Stimulated activated CD4-positive, alpha-beta T cell treated with anti-CD3 and anti-CD28 coated beads, Interleukin-15, amount 100 ng/mL, for 24 hours (primary cell): ENCODE measurements at regions not wholly inside any gene's neighbourhood (a gene's known extent, or its start where the extent isn't known, plus 50 kb on each side); places are given as distances from the start of the nearest gene placed in this dataset.

Source experiments
- DNase-seq: peaks from one replicate; pipeline ENCODE4 v3.0.0-alpha.2; 2020

DNA sequence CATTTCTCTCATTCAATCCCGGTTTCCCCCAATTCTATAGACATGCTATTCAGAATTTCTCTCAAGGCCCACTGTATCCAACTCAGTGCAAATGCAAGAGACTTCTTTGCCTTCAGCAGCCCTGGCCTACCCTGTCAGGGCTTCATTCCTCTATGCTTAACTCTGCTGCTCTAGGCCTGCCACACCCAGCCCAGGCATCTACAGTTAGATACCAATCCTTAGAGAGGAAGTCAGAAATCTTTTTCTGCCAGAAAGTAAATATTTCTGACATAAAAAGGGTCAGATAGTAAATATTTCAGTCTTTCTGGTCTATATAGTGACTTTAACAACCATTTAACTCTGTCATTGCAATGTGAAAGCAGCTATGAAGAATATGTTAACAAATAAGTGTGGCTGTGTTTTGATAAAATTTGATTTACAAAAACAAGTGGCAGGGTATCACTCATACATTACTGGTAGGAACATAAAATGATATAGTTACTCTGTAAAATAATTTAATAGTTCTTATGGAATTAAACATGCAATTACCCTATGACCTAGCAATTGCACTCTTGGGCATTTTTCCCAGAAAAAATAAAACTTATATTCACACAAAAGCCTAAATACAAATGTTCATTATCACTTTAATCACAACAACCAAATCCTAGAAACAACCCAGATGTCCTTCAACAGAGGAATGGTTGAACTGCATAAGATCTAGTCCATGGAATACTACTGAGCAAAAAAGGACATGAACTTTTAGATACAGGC is 942.0 kb downstream of the SQOR start:
- no peak for DNase-seq

DNA sequence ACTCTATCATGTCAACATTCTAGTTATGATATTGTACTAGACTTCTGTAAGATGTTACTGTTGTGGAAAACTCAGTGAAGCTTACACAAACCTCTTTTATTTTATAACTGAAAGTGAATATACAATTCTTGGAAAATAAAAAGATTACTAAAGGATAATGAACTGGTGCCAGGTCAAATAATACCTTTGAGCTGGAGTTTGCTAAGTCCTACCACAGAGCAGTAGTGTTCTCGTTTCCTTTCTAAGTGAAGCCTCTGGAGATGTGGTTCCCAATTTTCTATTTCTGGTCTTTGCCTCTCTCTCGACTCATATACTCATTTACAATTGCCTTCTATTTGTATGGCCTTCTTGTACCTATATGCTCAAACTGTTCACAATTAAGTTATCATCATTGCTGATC is 942.9 kb downstream of the SQOR start:
- DNase-seq: no peak

DNA sequence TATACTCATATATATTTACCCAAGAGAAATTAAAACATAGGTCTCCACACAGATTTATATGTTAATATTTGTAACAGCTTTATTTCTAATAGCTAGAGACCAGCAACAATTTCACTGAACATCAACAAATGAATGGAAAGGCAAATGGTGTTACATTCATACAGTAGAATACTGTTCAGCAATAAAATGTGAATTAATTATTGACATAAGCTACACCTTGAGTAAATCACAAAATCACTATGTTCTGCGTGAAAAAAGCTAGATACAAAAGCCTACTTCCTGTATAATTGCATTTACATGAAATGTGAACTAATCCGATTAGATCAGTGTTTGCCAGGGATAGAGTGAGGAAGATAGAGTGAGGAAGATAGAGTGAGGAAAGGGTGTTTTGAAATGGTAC is 945.7 kb downstream of the SQOR start:
- DNase-seq: no peak

DNA sequence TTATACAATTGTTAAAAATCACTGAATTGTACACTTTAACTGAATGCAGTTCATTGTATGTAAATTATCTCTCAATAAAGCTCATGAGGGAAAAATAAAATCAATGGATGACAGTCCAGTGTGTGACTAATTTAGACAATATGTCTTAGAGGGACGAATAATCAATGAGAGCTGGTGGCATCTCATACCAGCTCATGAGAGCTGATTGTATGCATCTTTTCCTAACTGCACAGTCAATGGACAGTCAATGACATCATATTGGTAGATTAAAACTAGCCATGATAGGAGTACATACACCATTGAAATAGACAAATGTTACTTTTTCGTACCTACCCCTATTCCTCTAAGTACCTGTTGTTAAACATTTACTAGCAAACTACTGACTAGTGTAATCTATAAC is 946.1 kb downstream of the SQOR start:
- no peak for DNase-seq

DNA sequence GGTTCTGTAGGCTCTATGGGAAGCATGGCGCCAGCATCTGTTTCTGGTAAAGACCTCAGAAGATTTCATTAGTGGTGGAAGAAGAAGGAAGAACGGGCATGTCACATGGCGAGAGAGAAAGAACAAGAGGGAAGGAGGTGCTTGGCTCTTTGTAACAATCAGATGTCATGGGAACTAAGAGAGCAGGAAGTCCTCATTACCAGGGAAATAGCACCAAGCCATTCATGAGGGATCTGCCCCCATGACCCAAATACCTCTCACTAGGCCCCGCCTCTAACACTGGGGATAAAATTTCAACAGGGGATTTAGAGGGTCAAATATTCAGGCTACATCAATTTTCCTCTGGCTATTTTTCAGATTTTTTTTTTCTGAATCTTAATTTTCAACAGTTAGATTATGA is 954.3 kb downstream of the SQOR start:
- no peak for DNase-seq

DNA sequence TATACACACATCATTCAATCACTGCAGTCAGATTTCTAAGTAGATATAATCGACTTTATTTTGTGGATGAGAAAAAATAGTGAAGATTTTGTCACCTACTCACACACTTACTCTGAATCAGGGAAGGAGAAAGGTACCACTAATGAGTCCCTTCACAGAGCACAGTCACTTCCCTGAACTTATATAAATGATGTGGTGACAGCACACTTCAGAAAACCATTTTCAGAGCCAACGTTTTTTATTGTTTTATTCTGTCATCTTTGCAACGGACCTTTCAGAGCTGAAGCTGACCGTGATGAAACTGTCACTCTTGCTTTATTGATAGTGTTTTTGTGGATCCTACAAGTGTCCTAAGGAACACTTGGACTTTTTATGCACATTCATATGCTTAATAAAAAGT is 956.6 kb downstream of the SQOR start:
- no peak for DNase-seq

DNA sequence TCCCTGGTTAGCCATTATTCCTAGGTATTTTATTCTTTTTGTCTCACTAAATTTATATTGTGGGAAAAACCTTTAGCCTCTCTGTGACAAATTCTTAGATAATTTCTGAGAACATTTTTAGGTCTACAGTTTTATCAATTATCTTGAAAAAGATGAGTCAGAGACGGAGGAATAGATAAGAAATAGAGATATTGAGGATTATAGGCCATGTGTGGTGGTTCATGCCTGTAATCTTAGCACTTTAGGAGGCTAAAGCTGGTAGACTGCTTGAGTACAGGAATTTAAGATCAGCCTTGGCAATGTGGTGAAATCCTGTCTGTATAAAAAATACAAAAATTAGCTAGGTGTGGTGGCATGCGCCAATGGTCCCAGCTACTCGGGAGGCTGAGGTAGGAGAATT is 960.2 kb downstream of the SQOR start:
- no peak for DNase-seq

DNA sequence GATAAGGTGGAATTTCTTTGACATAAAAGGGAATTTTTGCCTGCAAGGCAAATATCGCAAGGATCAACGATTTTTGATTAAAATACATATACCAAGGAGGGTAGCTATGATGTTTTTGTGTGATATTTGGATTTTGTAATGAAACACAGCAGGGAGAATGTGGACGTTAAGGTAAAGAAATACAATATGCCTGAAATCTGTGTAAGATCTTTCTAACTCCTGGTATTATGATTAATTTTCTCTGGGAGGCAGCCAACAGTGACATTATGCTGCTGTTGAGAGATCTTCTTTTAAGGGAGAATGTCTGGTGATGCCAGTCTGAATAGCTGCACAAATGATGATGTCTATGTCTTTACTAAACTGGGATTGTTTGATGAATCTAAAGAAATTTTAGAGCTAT is 972.2 kb downstream of the SQOR start:
- DNase-seq: no peak

DNA sequence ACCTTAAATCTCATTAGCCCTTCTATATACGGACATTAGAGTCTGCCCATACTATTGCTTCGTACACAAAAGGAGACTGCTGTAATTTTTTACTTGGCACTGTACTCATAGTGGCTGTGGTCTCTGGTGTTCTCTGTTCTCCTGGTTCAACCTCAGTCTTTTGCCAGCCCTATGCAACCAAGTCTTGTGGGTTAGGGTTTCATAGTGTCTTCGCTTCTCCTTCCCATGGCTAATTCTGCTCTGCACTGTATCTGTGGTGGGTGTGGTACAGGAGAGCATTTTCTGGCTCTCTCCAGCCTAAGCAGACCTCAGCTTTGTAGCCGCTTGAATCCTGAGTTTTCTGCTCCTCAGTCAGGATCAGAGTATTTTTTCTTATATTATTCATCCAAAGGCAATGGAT is 981.2 kb downstream of the SQOR start:
- no peak for DNase-seq

DNA sequence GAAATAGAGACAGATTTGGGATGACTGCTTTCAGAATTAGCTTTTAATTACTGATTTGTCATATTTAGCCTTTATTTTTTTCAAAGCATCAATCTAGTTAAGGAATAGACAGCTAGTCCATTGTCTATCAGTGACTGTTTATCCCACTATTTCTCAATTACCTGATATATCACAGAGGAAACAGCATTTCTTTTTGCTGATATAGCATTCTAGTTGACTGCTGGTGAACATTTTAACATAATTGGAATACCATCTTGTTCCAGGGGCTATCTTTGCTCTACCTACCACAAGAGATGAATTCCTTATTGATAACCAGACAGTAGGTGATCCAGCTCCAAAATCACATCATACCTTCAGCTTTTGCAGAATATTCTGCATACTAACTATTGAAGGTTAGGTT is 982.7 kb downstream of the SQOR start:
- no peak for DNase-seq

DNA sequence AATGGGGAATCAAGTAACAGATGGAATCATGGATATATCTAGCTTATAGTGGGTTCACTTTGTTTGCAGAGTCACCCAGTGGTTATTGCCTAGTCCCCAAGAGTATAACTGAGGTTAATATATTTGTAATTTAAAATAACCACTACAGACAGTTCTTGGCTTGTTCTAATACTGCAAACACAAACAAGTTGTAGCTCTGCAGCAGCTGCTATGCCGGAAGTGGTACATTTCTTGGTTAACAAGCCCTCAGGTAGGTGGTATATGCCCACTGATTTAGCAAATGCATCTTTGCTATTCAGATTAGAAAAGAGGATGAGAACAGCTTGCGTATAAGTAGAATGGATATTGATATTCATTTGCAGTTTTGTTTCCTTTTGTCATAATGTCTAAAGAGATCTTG is 984.2 kb downstream of the SQOR start:
- no peak for DNase-seq

DNA sequence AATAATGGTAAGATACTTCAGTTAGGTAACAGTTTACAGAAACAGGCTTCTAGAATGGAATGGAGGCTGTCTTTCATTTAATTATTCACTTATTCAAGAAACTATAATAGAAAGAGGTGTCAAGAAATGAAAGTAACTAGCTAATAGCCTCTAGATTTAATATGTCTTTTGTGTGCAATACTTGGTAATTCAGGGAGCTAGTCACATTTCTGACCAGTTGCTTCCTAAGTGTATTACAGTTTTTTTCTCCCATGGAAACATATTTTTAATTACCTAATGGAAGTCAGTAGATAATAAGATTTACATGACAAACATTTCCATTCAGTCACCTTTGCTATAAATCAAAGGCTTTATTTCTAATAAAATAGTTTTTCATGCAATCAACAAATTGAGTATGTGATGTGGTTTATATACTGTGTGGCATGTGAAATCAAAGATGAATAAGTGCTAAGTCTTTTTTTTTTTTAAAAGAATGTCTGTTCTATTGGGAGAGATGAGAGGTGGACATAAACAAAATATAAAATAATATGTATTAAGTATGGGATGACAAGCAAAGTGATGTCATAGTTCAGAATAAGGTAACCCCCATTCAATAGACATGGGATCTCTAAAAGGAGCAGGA is 985.7 kb downstream of the SQOR start:
- DNase-seq: no peak

DNA sequence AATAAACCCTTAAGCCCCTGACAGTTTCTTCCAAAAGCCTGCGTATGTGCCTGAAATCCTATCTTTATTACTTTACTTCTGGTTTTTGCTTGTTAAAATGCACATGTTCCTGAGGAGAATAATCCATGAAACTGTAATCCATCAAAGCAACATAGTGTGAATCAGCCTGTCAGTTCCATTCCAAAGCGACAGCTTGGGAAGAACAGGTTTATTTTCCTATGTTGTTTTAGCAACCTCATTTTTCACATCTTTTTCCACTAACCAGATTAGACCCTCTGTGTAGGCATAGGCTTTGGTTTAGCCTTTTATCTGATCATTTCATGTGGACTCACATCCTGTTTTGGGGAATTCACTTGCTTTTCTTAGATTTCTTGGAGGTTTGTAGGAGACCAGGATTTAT is 988.0 kb downstream of the SQOR start:
- DNase-seq: no peak

DNA sequence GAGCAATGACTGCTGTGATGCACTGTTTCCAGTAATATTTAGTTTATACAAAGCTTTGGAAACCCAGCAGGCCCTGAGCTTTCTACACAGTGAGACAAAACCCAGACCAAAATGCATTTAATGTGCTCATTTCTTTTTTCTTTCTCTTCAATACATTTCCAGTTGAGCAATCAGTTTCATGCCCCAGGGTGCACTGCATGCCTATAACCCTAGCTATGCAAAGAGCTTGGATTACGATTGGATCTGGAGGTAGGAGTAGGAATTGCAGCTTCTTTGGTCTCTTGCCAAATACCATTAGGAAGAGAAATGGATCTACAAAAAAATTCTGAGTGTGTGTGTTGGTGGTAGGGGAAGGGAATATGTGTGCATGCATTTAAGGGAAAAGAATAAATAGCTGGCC is 1001.4 kb downstream of the SQOR start:
- DNase-seq: no peak

DNA sequence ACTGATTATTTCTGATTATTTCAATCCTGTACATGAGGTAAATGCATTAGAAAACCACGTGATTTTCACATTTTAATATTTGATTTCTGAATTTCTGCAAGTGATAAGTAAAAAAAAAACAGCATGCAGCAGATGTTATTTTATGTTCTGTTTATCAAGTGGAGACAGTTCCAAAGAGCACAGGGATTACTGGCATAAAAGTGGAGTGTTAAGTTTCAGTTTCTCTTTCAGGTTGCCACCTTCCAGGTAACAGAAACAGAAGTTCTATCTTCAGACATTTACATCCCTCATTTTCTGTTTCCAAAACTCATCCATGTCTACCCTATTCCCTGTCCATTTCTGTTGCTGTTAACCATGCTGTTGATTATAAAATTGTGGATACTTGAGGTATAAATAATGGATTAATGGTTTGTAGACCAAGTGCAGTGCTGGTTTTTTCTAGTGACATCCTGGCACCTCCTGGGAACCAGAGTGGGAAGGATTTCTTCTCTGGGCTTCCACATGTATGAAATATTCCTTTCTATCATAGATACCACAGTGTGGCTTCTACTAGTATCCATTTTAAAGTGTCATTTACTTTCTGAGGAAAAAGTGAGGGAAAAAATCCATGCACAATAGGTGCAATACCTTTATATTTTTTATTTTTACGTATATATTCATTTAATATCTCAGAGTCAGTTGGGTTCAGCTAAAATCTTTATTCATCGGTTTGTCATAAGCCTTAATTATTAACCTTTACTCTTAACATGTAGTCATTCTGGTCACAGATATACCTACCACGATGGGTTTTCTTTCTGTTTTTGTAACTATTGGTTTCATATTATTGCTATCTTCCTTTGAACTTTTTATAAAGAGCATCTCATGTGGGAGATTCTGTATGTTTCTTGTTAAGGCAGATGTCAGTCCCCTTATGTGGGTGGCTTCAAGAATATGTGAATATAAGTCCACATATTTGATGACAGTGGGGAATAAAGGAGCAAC is 1010.0 kb downstream of the SQOR start:
- no peak for DNase-seq

DNA sequence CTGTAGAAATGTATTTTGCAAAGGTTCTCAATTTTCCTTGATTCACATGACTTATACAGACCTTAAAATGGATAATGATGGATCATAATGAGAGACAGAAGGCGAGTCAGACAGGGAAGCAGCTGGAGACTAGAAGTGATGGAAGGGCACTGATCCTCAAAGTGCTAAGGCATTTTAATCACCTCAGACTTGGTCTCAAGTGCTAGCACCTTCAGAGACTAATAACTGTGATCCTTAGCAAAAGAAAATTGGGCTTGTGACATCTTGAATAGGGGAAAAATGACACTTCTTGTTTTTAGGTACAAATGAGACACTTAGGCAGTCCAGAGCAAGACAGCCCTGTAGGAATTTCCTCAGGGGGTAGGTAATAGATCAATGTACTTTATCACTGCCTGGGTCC is 1011.7 kb downstream of the SQOR start:
- DNase-seq: no peak

DNA sequence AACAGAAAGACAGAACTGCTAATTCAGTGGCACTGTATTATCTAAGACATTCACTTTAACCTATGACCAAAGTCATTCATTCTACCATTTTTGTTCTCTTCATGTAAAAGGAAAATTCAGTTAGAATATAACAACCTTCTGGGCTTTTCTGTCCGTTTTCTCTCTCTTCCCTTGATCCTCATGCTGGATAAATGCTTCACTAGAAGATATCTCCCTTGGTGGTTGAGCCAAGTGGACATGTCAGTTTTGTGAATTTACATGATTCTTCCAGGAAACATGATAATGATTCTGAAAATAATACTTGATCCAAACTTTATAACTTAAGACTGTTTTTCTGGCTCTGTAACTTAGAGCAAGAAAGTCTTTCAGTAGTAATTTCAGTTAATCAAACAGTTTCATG is 1012.2 kb downstream of the SQOR start:
- DNase-seq: no peak

DNA sequence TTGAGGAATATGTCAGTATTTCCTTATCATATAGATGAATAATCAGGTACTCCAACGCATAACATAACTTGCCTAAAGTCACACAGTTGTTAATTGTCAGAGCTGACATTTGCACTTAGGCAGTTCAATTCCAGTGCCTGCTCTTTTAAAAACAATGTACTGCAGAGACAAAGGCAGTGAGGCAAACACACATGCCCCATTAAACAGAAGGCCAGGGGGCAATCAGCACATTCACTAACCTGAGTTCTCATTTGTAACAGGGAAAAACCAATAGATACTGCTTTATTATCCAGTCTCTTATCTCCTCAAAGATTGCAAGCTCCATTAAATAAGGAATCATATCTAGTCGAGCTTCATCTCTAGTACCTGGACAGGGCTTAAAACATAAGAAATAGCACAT is 1017.4 kb downstream of the SQOR start:
- DNase-seq: no peak

DNA sequence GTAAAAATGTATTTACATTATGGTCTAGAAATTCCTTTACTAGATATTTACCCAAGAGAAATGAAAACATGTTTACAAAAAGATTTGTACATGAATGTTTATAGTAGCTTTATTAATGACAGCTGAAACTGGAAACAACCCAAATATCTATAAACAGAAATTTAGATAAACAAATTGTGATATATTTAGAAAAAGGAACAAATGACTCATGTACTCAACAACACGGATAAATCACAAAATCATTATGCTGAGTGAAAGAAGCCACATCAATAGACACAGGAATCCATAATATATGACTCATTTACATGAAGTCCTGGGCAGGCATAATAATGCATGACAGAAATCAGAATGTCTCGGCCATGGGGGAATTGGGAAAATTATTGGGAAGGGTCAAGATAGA is 1020.2 kb downstream of the SQOR start:
- DNase-seq: no peak

DNA sequence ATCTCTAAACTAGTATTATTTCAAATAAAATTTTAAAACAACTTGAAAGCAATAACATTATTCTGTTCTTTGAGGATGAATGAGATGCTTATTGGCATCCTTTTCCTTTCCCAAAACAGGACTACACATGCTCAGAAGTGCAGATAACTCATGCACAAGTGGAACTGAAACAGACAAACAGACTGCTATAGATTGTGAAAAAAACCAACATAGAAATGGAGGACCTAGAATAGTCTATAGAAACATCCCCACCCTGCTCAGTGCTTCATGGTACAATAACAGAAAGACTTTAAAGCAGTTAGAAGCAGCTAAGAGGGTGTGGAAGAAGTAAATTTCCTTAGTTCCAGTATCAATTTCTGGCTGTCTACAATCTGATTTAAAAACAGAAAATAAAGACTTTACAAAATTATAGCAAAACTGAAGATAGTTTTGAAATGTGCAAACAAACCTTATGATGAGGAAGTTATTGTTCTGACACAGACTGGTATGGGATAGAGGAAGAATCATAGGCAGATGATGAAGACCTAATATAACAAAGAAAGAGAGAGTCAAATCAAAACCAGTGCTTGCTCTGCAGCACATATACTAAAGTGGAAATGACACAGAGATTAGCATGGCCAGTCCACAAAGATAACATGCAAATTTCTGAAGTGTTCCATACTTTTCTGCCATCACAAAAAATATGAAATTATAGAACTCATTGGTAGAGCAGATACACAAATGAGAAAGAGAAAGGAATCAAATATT is 1025.4 kb downstream of the SQOR start:
- DNase-seq: no peak

DNA sequence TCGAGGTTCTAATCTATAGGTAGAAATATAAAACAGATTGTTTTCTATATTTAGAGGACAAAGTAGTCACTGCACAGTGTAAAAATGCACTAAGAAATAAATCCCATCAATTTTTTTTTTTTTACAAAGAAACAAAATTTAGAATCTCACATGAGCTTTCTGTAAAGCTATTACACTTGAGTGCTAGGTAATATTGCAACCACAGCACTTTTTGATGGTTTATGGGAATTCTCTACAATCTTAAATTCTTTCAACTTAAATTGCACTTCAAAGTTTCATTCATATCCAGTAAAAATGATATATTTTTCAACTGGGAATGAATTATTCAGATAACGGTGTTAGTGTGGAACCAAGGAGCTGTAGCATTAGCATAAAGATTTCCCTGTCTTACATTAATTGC is 1035.4 kb downstream of the SQOR start:
- DNase-seq: no peak

DNA sequence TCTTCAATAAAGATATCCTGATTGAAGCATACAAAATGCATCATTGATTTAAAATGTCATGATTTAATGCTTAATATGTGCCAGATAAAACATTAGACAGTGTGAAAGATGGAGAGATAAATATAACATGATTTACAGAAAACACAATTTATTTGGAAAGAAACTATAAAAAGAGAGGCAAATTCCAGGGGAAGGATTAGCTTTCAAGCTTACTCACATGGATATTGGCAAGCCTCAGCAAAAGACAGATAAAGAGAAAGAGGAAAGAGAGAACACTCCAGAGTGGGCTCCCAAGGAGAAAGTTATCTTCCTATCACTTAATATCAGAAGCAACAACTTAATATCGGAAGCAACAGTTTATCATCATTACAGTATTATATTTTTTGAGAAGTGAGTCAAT is 1036.5 kb downstream of the SQOR start:
- DNase-seq: no peak

DNA sequence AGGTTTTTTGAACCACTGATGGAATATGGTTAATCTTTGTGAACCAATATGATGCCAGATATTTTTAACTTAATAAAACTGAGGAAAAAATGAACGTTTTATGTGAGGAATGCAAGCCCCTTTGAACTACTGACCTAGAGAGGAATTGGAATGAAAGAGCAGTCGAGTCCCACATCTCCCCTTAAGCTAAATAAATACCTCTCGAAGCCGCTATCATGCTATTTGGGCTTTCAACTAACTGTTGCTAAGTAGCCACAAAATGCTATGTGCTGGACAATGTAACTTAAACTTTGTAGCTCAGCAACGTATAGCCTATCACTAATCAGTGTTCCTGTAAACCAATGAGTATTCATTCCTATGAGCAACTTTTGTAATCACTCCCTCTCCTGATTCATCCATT is 1037.2 kb downstream of the SQOR start:
- no peak for DNase-seq
